CD4-positive, alpha-beta T cell treated with Interleukin-4 for 1 hour (primary cell): ENCODE measurements at regions not wholly inside any gene's neighbourhood (a gene's known extent, or its start where the extent isn't known, plus 50 kb on each side); places are given as distances from the start of the nearest gene placed in this dataset.

Experiments used
- DNase-seq, 2 donors: peaks; one replicate each; pipeline ENCODE4 v3.0.0-alpha.2; 2020 to 2022

- DNase-seq, result no peak
Measured at GRCh38 chr11:13105237-13105844, 96.2 kb downstream of the RASSF10 start.

GRCh38 chr11:13107544-13108044 lies 98.5 kb downstream of the RASSF10 start:
- DNase-seq, result no peak

DNA sequence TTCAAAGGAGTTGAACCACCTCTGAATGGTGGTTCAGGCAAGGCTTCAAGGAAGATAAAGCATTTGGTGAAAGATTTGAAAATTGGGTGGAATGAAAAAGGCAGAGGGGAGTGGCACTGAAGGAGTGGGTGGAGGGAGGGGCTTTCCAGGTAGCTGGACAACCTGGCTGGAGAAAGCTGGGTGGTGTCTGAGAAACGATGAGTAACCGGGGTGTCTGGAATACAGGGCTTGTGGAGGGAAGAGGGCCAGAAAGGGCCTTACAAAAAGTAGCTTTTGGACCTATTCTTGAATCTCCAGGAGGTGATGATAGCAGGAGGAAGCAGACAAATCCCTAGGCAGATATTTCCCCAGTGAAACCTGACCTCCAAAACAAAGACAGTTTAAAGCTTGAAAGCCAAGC lies 99.3 kb downstream of the RASSF10 start:
- DNase-seq, result no peak

DNA sequence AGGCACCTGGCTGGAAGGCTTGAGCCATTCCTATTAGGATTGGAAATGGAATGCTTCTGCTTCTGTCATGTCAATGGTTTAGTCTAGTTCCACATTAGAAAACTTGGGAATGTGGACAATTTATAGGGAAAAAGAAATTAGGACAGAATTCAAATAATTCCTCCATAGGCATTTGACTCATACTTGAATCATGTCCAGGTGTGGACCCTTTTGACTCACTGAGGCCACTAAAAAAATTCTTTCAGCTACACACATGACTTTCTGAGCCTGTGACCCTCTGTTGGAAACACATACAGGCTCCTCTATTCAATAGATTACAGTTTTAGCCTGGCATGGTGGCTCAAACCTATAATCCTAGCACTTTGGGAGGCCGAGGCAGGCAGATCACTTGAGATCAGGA lies 100.5 kb downstream of the RASSF10 start:
- DNase-seq, result no peak

GRCh38 chr11:13110145-13110544 lies 101.0 kb downstream of the RASSF10 start:
- no peak for DNase-seq

DNA sequence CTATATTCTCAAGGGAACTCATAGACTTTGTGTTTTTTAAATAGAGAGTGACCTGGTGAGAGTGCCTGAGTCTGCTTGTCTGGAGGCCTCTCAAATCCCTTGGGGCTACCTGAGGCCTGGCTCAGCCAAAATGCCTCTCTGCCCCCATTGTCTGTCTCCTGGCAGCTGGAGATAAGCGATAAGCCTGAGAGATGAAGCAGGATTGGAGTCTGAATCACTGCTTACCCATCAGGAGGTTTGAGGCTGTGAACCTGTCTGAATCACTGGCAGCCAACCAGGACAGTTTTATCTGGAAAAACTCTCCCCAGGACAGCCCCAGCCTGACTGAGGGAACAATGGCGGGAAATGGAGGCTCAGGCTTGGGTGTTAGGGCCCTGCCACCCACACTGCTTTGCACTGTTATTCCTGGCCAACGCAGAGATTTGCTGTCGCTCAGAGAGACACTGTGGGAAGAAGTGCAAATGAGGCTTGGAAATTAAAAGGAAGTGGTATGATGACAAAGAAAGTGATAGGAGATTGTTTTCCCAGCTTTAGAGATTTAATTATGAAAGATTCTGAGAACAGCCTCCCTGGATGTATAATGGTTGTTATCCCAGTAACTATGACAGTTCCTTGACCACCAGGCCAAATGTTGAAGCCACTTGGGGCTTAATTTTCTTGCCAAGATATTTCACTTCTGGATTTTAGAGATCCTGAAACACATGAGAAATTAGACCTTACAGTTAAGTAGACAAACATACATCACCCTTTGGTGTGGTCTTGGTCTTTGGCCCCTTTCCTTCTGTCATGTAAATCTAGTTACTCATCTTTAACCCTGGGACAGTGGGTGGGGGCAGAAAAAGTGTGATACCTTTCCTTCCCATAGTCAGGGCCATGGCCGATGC lies 102.1 kb downstream of the RASSF10 start:
- DNase-seq, result no peak

DNA sequence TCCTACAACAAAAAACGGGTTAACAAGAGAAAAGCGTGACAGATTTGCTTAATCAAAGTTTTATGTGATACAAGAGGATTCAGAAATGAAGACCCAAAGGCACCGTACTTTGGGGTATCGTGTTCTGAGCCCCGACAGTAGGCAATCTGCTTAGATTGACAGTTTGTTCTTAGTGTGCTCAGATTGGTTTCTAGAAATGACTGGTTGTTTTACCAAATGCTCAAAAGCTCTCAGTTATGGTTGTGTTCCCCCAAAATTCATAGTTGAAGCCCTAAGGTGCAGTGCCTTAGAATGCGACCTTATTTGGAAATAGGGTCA lies 102.7 kb downstream of the RASSF10 start:
- DNase-seq, result no peak

- no peak for DNase-seq
Measured at GRCh38 chr11:13114566-13115379, 105.7 kb downstream of the RASSF10 start.

DNA sequence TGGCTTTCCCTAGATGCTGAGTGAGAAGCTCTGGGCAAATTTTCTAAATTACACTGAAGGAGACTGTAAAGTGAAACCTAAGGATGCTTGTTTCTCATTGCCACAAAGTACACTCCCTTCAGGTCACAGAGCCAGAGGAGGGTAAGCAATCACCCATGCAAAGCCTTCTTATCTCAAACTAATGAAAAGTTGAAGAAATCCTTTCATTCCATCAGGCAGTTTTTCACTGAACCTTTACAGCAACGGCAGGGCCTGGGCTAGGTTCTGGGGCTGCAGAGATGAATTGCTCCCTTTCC lies 106.2 kb downstream of the RASSF10 start:
- no peak for DNase-seq

DNA sequence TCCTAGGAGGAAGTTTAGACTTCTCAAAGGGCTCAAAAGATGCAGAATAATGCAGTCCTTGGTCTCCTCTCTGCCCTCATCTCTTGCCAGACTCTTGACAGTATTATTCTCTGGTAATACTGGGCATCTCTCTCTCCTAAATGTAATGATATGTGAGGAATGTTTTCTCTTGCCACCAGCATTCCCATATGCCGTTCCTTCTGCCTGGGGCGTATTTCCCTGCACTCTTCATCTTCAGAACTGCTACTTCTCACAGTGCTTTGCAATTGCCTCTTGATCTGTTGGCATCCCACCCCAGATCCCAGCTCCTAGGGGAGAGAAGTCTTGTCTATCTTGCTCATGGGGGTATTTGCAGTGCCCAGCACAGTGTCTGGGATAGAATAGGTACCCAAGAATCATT lies 107.4 kb downstream of the RASSF10 start:
- no peak for DNase-seq

GRCh38 chr11:13117344-13117743 lies 108.2 kb downstream of the RASSF10 start:
- DNase-seq, result no peak

DNA sequence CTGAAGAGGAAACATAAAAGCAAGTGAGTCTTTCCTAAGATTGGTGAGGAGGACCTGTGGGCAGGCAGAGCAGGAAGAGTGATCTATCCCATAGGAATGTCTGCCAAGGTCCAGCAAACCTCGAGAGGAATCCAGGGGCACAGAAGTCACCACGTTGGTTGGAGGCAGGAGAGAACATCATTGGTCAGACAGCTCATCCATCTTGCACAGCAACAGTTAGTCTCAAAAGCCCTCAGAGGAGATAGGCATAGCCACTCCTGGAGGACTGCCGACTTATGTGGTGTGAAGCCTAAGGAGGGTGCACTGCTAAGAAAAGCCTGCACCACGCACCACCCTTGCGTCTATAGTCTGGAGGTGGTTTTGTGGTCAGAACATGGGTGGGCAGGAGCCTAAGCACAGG lies 109.1 kb downstream of the RASSF10 start:
- DNase-seq, result no peak

GRCh38 chr11:13118650-13119049 lies 109.5 kb downstream of the RASSF10 start:
- no peak for DNase-seq

GRCh38 chr11:13119361-13119760 lies 110.2 kb downstream of the RASSF10 start:
- no peak for DNase-seq

GRCh38 chr11:13119941-13120520 lies 110.9 kb downstream of the RASSF10 start:
- DNase-seq, result no peak

DNA sequence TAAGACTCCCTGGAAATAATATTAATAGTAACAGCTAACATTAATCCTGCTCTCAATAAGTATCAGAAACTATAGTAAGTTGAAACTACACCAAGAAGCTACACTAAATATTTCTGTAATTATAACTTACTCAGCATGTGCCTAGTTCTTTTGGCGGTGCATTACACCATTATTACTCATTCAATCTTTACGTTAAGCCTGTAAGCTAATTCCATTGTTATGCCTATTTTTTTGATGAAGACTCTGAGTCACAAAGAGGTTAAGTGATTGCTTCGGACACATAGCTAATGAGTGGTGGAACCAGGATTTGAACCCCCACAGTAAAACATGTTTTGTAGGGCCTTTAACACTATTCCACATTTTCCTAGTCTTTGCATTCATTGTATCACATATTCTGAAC lies 111.6 kb downstream of the RASSF10 start:
- DNase-seq, result no peak

DNA sequence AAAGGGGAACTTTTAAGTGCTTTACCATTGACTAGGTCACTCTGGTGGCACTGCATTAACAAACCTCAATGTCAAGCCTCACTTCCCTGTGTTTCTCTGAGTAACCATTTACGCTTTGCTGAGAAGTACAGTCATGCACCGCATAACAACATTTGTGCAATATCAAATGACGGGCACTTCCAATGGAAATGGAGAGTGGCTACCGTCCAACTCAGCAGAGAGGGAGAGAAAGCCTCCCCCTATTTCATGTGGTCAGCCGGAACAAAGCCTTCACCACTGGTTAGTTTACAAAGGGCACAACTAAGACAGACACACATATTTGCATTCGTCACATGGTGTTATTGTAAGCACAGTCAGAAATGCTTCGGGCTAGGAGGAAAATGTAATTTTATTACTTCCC lies 117.3 kb downstream of the RASSF10 start:
- DNase-seq, result no peak

GRCh38 chr11:13127161-13127560 lies 118.0 kb downstream of the RASSF10 start:
- no peak for DNase-seq

DNA sequence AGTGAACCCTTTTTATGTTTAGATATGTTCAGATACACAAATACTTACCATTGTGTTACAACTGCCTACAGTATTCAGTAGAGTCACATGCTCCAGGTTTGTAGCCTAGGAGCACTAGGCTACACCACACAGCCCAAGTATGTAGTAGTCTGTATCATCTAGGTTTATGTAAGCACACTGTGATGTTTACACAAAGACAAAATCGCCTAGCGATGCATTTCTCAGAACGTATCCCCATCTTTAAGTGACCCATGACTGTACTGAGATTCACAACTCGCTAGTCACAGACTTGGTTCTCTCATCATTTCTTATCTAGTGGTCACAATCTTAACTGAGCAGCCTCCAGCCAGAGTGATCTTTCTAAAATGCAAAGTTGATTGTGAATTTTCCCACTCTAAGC lies 119.2 kb downstream of the RASSF10 start:
- no peak for DNase-seq

- DNase-seq, result no peak
Measured at GRCh38 chr11:13134066-13134465, 125.0 kb downstream of the RASSF10 start.

DNA sequence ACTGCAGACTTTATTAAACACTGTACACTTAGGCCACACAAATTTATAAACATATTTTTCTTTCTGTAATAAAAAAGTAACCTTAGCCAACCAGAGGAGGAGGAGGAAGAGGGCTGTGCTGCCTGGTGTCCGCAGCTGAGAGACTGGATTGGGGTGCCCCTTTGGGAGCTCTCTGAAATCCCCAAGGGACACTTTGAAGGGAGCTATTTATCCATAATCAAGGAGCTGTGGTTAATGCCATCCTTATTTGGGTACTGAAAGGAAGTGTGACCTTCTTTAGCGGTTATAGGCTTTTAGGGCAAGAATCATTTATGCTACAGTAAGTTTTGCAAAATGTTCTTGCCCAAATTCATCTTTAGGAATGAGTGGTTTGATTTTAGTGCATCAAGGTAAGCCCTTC lies 125.8 kb downstream of the RASSF10 start:
- no peak for DNase-seq

- DNase-seq, result no peak
Measured at GRCh38 chr11:13135385-13136271, 126.5 kb downstream of the RASSF10 start.

- no peak for DNase-seq
Measured at GRCh38 chr11:13136272-13136596, 127.1 kb downstream of the RASSF10 start.
